Liver (tissue), 7 donors: ENCODE measurements at regions not wholly inside any gene's neighbourhood (a gene's known extent, or its start where the extent isn't known, plus 50 kb on each side); places are given as distances from the start of the nearest gene placed in this dataset.

Source experiments
- DNase-seq: peaks from one replicate; pipeline ENCODE4 v3.0.0-alpha.2; 2017; ENCODE audit warnings: low spot score
- H3K27ac ChIP-seq, 2 donors: one replicate each; pipeline ENCODE4 v1.7.0; 2013; ENCODE audit warnings: inconsistent platforms in 2 of 2, low read length in 2 of 2, control low read depth in 1 of 2, low read depth in 1 of 2, mild to moderate bottlenecking in 1 of 2
- H3K27me3 ChIP-seq, 4 donors: one replicate each; pipeline versions ENCODE4 v1.6.1 to v1.7.0; 2013; ENCODE audit warnings: low read length in 3 of 4, inconsistent platforms in 1 of 4, mild to moderate bottlenecking in 1 of 4, moderate library complexity in 1 of 4; ENCODE audit not compliant: control insufficient read depth in 4 of 4, insufficient read depth in 4 of 4
- H3K36me3 ChIP-seq, 4 donors: one replicate each; pipeline versions ENCODE4 v1.6.1 to v1.7.0; 2013; ENCODE audit warnings: low read length in 3 of 4, mild to moderate bottlenecking in 3 of 4, low read depth in 1 of 4, moderate library complexity in 1 of 4; ENCODE audit not compliant: control insufficient read depth in 4 of 4, insufficient read depth in 3 of 4
- H3K4me1 ChIP-seq, 4 donors: one replicate each; pipeline versions ENCODE4 v1.6.1 to v1.7.0; 2013; ENCODE audit warnings: low read length in 3 of 4, mild to moderate bottlenecking in 3 of 4, moderate library complexity in 1 of 4; ENCODE audit not compliant: control insufficient read depth in 4 of 4, insufficient read depth in 4 of 4
- H3K4me3 ChIP-seq, 3 donors: one replicate each; pipeline versions ENCODE4 v1.6.1 to v1.7.0; 2013; ENCODE audit warnings: low read length in 3 of 3, control low read depth in 1 of 3, low read depth in 1 of 3, mild to moderate bottlenecking in 1 of 3
- H3K9ac ChIP-seq, 2 donors: one replicate each; pipeline ENCODE4 v1.7.0; 2013; ENCODE audit warnings: low read length in 2 of 2, mild to moderate bottlenecking in 2 of 2, moderate library complexity in 2 of 2, control low read depth in 1 of 2, low read depth in 1 of 2
- H3K9me3 ChIP-seq, 4 donors: one replicate each; pipeline versions ENCODE4 v1.6.1 to v1.7.0; 2013; ENCODE audit warnings: low read length in 3 of 4; ENCODE audit not compliant: control insufficient read depth in 4 of 4
- FOXA2 ChIP-seq: IDR thresholded peaks from 2 replicates; pipeline ENCODE4 v1.6.1; 2016; ENCODE audit warnings: antibody characterized with exemption
- GABPA ChIP-seq, 2 donors: IDR thresholded peaks in 1 of 2; conservative IDR thresholded peaks in 1 of 2; 2 replicates each; pipeline ENCODE4 v1.6.1; 2016; ENCODE audit warnings: antibody characterized with exemption in 2 of 2, mild to moderate bottlenecking in 1 of 2, moderate library complexity in 1 of 2
- JUND ChIP-seq, 2 donors: IDR thresholded peaks; 2 replicates each; pipeline ENCODE4 v1.6.1; 2016; ENCODE audit warnings: antibody characterized with exemption in 2 of 2
- RAD21 ChIP-seq, 2 donors: IDR thresholded peaks; 2 replicates each; pipeline ENCODE4 v1.6.1; 2016; ENCODE audit warnings: antibody characterized with exemption in 2 of 2, mild to moderate bottlenecking in 2 of 2
- RXRA ChIP-seq, 2 donors: IDR thresholded peaks; 2 replicates each; pipeline ENCODE4 v1.6.1; 2017 to 2018; ENCODE audit warnings: antibody characterized with exemption in 2 of 2, mild to moderate bottlenecking in 1 of 2
- SP1 ChIP-seq: IDR thresholded peaks from 2 replicates; pipeline ENCODE4 v1.6.1; 2018; ENCODE audit warnings: antibody characterized with exemption, mild to moderate bottlenecking
- TAF1 ChIP-seq: conservative IDR thresholded peaks from 2 replicates; pipeline ENCODE4 v1.6.1; 2016; ENCODE audit warnings: antibody characterized with exemption, mild to moderate bottlenecking
- YY1 ChIP-seq: IDR thresholded peaks from 2 replicates; pipeline ENCODE4 v1.6.1; 2016; ENCODE audit warnings: antibody characterized with exemption, mild to moderate bottlenecking
- WGBS: extraction: QIAGEN DNeasy Blood & Tissue Kit; methylation state at CpG from one replicate; pipeline ENCODE4 v1.1.7; 2013; 5-methylcytosine and 5-hydroxymethylcytosine counted together
- TF ChIP-seq, protein P1 (sequence below): IDR thresholded peaks from 2 replicates; pipeline ENCODE4 v1.6.1; 2016; ENCODE audit warnings: antibody characterized with exemption
- TF ChIP-seq, protein P2 (sequence below): IDR thresholded peaks from 2 replicates; pipeline ENCODE4 v1.6.1; 2016; ENCODE audit warnings: antibody characterized with exemption
- TF ChIP-seq, protein P3 (sequence below): IDR thresholded peaks from 2 replicates; pipeline ENCODE4 v1.6.1; 2016; ENCODE audit warnings: antibody characterized with exemption, mild to moderate bottlenecking
- donor health status: healthy.
- donor health status: healthy.
- donor health status: healthy.
- donor health status: healthy.

DNA sequence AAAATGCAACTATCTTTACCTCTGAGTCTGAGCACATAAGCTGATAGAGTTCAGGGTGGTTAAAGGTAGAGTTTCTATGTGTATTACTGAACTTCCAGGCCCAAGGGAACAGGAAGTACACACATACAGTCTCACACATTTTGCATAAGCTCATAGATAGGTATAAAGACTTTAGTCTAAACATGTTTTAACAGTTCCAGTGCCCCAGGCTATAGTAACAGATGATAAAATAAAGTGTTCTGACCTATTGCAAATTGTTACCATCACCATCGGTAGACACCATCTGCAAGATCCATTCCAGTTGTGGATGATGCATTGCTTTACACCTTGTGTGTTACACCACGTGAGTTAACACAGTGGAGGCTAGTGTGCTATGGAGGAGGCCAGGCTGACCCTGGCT, 95.8 kb downstream of the TMEM174 start:
- H3K27ac ChIP-seq, result no peak overlapping the region
- no peak overlapping the region for H3K4me3 ChIP-seq
- no peak overlapping the region for H3K9ac ChIP-seq
- 88% methylated on average over 2 of the region's 2 CpGs for WGBS
- H3K4me1 ChIP-seq, result no peaks in the 10 kb centered on the region
- H3K27me3 ChIP-seq, result peaks cover 0 to 4% (median under 1%) of the 10 kb centered on the region in 4 donors
- TF ChIP-seq, protein P1, sequence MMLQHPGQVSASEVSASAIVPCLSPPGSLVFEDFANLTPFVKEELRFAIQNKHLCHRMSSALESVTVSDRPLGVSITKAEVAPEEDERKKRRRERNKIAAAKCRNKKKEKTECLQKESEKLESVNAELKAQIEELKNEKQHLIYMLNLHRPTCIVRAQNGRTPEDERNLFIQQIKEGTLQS, result no peak
- TF ChIP-seq FOXA2 (no peak), GABPA (IDR thresholded peaks at IDR 0.05 in 1 of 2, conservative IDR thresholded peaks at IDR 0.05 in 1 of 2) (no peak), SP1 (no peak), TAF1 (no peak)
- TF ChIP-seq, protein P2, sequence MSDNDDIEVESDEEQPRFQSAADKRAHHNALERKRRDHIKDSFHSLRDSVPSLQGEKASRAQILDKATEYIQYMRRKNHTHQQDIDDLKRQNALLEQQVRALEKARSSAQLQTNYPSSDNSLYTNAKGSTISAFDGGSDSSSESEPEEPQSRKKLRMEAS, result no peak
- no peak for DNase-seq
- H3K36me3 ChIP-seq, result no peaks in the 10 kb centered on the region
- H3K9me3 ChIP-seq, result no peaks in the 10 kb centered on the region

DNA sequence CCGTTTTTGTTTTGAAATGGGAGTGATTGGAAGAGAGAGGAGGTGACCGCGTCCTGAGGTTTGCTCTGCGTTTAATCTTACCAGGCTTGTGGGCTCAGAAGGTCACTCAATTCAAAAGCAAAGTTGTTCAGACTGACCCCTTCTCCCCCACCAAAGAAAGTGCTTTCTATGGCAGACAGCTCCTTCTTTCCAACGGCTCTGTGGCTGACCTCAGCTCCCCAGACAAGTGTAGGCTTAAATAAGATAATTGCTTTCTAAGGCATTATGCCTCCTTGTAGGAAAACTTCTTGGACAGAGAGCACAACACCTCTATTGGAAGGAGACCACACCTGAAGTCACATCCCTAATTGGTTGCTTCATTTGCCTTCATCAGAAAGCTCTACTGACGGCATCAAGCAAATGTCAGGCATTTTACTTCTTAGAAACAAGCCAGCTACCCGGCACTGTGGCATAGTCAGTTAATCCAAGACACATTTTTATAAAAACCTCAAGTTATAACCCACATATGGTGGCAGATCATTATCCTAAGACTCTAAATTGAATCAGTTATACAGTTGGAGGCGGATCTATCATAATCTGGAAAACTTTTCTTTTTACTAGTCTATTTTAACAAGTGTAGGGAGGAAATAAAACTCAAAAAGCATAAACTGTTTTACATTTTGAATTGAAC, 94.9 kb downstream of the TMEM174 start:
- Histone ChIP-seq H3K9me3 (no peaks in the 10 kb centered on the region), H3K27me3 (peaks cover 0 to 4% (median under 1%) of the 10 kb centered on the region in 4 donors), H3K4me3 (no peak overlapping the region), H3K27ac (no peak overlapping the region), H3K36me3 (no peaks in the 10 kb centered on the region), H3K4me1 (no peaks in the 10 kb centered on the region), H3K9ac (no peak overlapping the region)
- WGBS, result 61% methylated on average over 8 of the region's 8 CpGs
- TF ChIP-seq, protein P3, sequence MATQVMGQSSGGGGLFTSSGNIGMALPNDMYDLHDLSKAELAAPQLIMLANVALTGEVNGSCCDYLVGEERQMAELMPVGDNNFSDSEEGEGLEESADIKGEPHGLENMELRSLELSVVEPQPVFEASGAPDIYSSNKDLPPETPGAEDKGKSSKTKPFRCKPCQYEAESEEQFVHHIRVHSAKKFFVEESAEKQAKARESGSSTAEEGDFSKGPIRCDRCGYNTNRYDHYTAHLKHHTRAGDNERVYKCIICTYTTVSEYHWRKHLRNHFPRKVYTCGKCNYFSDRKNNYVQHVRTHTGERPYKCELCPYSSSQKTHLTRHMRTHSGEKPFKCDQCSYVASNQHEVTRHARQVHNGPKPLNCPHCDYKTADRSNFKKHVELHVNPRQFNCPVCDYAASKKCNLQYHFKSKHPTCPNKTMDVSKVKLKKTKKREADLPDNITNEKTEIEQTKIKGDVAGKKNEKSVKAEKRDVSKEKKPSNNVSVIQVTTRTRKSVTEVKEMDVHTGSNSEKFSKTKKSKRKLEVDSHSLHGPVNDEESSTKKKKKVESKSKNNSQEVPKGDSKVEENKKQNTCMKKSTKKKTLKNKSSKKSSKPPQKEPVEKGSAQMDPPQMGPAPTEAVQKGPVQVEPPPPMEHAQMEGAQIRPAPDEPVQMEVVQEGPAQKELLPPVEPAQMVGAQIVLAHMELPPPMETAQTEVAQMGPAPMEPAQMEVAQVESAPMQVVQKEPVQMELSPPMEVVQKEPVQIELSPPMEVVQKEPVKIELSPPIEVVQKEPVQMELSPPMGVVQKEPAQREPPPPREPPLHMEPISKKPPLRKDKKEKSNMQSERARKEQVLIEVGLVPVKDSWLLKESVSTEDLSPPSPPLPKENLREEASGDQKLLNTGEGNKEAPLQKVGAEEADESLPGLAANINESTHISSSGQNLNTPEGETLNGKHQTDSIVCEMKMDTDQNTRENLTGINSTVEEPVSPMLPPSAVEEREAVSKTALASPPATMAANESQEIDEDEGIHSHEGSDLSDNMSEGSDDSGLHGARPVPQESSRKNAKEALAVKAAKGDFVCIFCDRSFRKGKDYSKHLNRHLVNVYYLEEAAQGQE, result no peak
- TF ChIP-seq, protein P1, result no peak
- no peak for TF ChIP-seq YY1
- no peak for TF ChIP-seq TAF1
- TF ChIP-seq RAD21 (IDR thresholded peaks at IDR 0.05), result no peak
- TF ChIP-seq JUND (IDR thresholded peaks at IDR 0.05), result no peak
- TF ChIP-seq, protein P2, result no peak
- TF ChIP-seq RXRA (IDR thresholded peaks at IDR 0.05), result no peak
- no peak for DNase-seq
